ENCODE measurements at regions not wholly inside any gene's neighbourhood (a gene's known extent, or its start where the extent isn't known, plus 50 kb on each side); places are given as distances from the start of the nearest gene placed in this dataset.

- no peak for TF ChIP-seq CTCF (IDR thresholded peaks at IDR 0.05)
- TF ChIP-seq POLR2A (IDR thresholded peaks at IDR 0.05): no peak
Measured at GRCh38 chr4:58063404-58064160, 953.4 kb upstream of the IGFBP7 start.

Measured in heart left ventricle (tissue), 13 donors.